ENCODE measurements at regions not wholly inside any gene's neighbourhood (a gene's known extent, or its start where the extent isn't known, plus 50 kb on each side); places are given as distances from the start of the nearest gene placed in this dataset.

DNA sequence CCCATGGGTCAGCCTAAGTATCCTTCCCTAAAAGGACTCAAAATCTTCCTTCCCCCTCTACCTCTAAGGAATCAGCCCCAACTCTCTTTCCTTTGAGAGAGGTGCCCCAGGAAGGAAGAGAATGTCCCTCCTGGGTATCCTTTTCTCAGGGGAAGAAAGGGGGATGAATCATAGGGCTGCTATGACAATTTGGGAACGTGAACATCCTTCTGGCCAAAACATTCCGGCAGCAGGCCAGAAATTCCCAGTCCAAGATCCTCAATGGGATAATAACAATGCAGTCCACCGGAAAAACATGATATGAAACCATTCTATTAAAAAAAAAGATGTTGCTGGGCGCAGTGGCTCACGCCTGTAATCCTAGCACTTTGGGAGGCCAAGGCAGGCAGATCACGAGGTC lies 50.8 kb upstream of the CACNA2D3 start:
- H3K36me3 ChIP-seq (replicated peaks) = no peaks in the 10 kb centered on the region
- H3K4me1 ChIP-seq = no peaks in the 10 kb centered on the region; the same call in 1 of the 2 replicates
- in situ Hi-C loops (cut with MboI; ENCODE audit: low sequenced_read_pairs) = no loop called here
- no peak for DNase-seq (ENCODE audit: low spot score in 2 of 2)
- no peak overlapping the region for H3K4me3 ChIP-seq
- no peaks in the 10 kb centered on the region for H3K27me3 ChIP-seq (ENCODE audit: low read depth)
- H3K9me3 ChIP-seq = peaks cover 6% of the 10 kb centered on the region; the same call in 1 of the 2 replicates

DNA sequence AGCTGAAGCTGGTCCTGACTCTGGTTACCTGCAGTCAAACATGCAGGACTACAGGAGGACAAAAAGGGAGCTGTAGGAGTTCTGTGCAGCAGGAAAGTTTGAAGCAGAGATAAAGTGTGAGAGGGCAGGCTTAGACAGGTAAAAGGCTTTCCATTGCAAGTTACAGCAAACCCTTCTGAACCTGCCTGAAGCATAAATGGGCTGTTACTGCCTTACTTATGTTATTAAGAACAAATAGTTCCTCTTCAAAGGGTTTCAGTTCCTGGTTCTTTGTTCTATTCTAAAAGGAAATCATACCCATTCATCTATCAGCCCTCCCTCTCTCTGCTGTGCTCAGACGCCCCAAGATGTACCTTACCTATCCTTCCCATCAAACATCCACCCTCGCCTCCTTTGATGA lies 52.4 kb upstream of the CACNA2D3 start:
- DNase-seq (ENCODE audit: low spot score in 2 of 2) = no peak
- H3K4me1 ChIP-seq = no peaks in the 10 kb centered on the region
- in situ Hi-C loops (cut with MboI; ENCODE audit: low sequenced_read_pairs) = no loop called here
- no peak overlapping the region for H3K4me3 ChIP-seq
- H3K27me3 ChIP-seq (ENCODE audit: low read depth) = no peaks in the 10 kb centered on the region
- H3K36me3 ChIP-seq (replicated peaks) = no peaks in the 10 kb centered on the region
- H3K9me3 ChIP-seq = peaks cover 6% of the 10 kb centered on the region; the same call in 1 of the 2 replicates

DNA sequence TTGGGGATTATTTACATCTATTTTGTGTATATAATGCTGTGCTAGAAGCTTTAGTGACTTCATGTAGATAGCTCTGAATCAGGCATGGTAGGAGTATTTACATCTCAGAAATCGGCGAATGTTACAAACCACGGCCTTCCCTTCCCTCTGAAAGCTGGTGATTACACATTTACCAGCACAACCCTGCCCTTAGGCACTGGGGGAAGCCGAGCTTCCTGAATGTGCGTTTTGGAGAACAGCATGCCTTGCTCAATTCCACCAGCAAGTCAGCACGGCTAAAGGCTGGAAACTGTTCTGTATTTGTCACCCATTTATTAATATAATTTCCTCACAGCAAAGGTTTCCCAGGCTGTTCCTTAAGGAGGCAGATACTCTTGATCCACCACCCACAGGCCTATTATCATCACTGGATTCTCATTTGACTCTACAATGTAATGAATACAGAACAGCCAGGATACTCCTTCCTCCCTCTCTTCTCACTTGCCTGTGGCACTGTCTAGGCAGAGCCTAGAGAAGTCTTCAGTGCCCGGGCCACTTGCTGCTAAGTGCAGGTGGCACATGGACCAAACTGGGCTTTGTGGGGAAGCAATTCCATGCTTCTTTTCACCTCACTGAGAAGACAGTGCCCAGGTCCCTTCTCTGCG lies 55.2 kb upstream of the CACNA2D3 start:
- no peaks in the 10 kb centered on the region for H3K4me1 ChIP-seq
- no peaks in the 10 kb centered on the region for H3K36me3 ChIP-seq (replicated peaks)
- in situ Hi-C loops (cut with MboI; ENCODE audit: low sequenced_read_pairs) = no loop called here
- H3K27me3 ChIP-seq (ENCODE audit: low read depth) = no peaks in the 10 kb centered on the region
- H3K4me3 ChIP-seq = no peak overlapping the region
- peaks cover 6% of the 10 kb centered on the region; the same call in 1 of the 2 replicates for H3K9me3 ChIP-seq
- no peak for DNase-seq (ENCODE audit: low spot score in 2 of 2)

DNA sequence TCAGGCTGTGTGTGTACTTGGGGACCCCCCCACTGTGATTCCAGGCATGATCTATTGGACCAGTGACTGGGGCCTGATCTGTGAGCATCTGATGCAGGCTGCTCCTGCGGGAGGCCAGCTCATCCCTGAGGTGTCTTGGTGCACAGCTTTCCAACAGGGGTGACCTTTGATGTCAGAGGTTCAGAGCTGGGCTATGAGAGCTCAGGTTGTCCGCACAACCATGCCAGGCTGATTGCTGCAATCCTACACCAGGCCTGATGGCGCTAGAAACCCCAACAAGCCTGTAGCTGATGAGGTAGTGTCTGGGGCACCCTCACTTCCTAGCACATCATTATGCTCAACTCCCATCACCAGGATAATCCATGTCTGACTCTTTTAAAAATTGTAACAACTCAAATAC lies 56.1 kb upstream of the CACNA2D3 start:
- Histone ChIP-seq H3K9me3 (peaks cover 6% of the 10 kb centered on the region; the same call in 1 of the 2 replicates), H3K27me3 (ENCODE audit: low read depth) (no peaks in the 10 kb centered on the region), H3K4me3 (no peak overlapping the region), H3K36me3 (replicated peaks) (no peaks in the 10 kb centered on the region), H3K4me1 (no peaks in the 10 kb centered on the region)
- in situ Hi-C loops (cut with MboI; ENCODE audit: low sequenced_read_pairs) = no loop called here
- no peak for DNase-seq (ENCODE audit: low spot score in 2 of 2)

DNA sequence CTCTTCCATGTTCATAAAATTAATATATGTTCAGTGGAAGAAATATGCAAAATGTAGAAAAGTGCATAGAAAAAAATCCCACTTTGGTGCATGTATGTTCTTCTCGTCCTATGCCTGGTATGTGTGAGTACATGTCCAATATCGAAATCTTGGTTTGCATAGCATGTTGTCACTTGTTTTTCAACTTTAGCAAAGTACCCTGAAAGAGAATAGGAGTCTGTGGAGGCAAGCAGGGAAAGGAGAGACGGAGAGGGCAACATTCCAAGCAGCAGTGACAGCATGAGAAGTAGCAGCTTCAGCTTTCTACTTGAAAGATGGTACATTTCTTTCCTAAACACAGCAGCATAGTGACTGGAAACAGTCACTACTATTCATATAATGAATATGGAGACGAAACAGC lies 56.8 kb upstream of the CACNA2D3 start:
- H3K36me3 ChIP-seq (replicated peaks) = no peaks in the 10 kb centered on the region
- DNase-seq (ENCODE audit: low spot score in 2 of 2) = no peak
- H3K4me1 ChIP-seq = no peaks in the 10 kb centered on the region
- no peaks in the 10 kb centered on the region for H3K27me3 ChIP-seq (ENCODE audit: low read depth)
- H3K4me3 ChIP-seq = no peak overlapping the region
- peaks cover 6% of the 10 kb centered on the region; the same call in 1 of the 2 replicates for H3K9me3 ChIP-seq
- in situ Hi-C loops (cut with MboI; ENCODE audit: low sequenced_read_pairs) = no loop called here

DNA sequence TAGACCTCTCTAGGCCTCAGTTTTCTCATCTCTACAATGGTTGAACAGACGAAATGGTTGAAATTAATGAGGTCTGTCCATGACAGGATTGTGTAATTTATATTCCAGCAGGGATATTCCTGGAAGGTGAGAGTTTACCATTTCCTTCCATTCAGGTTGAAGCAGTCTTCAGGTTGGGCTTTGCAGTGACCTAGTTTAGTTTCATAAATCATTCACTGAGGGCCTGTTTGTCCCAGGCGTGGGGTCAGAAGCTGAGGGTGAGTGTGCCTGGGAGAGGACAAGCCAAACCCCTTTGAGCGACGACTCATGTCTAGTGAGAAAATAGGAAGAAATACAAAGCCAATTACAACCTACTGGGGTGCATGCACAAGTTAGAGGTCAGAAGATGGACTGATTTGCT lies 57.2 kb upstream of the CACNA2D3 start:
- no peak for DNase-seq (ENCODE audit: low spot score in 2 of 2)
- H3K27me3 ChIP-seq (ENCODE audit: low read depth) = no peaks in the 10 kb centered on the region
- no peak overlapping the region for H3K4me3 ChIP-seq
- H3K4me1 ChIP-seq = no peaks in the 10 kb centered on the region
- no peaks in the 10 kb centered on the region for H3K36me3 ChIP-seq (replicated peaks)
- in situ Hi-C loops (cut with MboI; ENCODE audit: low sequenced_read_pairs) = no loop called here
- H3K9me3 ChIP-seq = peaks cover 2% of the 10 kb centered on the region; the same call in 1 of the 2 replicates

DNA sequence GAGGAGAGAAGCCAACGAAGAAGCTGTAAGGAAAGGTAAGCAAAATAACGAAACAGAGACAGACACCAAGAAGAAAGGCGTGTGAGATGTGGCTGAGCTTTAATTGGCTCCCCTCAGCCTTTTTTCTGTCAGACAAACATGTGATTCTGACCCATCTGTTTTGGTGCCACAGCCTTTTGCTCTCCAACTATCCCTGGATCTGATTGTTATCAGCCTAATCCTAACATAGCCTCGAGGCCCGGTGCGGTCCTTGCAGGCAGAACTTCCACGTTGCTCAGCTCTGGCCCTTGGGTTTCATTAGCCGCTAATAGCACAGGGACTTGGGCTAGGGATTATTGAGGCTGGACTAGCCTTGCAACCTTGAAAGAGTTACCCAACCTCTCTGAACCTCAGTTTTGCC lies 57.9 kb upstream of the CACNA2D3 start:
- no peaks in the 10 kb centered on the region for H3K9me3 ChIP-seq
- H3K4me3 ChIP-seq = no peak overlapping the region
- DNase-seq (ENCODE audit: low spot score in 2 of 2) = no peak
- no peaks in the 10 kb centered on the region for H3K36me3 ChIP-seq (replicated peaks)
- H3K27me3 ChIP-seq (ENCODE audit: low read depth) = no peaks in the 10 kb centered on the region
- in situ Hi-C loops (cut with MboI; ENCODE audit: low sequenced_read_pairs) = no loop called here
- H3K4me1 ChIP-seq = no peaks in the 10 kb centered on the region

DNA sequence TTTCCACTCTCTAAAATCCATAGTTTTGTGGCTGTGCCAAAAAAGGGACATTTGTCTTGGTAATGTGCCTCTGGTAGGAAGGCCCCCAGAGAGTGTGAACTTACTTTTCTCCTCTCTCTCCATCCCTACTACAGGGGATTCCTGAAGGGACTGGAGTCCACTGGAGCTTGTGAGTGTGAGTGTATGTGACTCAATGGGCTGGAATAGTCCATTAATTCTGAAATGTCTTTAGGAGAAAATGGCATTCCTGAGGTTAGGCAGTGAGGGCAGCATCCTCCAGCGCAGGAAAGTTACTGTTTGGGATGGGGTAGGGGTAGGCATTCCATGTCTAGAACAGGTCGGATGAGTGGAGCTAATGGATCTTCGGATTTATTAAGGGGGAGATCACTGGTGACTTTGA lies 59.8 kb upstream of the CACNA2D3 start:
- Histone ChIP-seq H3K4me3 (no peak overlapping the region), H3K4me1 (no peaks in the 10 kb centered on the region), H3K36me3 (replicated peaks) (no peaks in the 10 kb centered on the region), H3K27me3 (ENCODE audit: low read depth) (no peaks in the 10 kb centered on the region), H3K9me3 (no peaks in the 10 kb centered on the region)
- in situ Hi-C loops (cut with MboI; ENCODE audit: low sequenced_read_pairs) = no loop called here
- DNase-seq (ENCODE audit: low spot score in 2 of 2) = no peak

DNA sequence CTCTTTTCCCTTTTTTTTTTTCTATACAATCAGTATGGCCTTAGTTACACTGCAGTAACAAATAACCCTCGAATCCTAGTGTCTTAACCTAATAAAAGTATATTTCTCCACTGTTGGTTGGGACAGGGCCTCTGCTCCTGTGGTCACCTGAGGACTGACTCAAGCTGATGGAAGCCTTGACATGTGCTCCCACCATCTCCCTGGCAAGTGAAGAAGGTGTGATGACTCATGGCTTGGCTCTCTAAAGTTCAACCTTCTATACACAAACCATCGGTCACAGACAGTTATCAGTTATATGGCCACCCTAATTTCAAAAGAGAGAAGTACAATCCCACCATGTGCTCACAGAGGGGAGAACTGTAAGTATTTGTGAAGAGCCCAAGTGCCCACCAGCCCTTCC lies 65.8 kb upstream of the CACNA2D3 start:
- Histone ChIP-seq H3K36me3 (replicated peaks) (no peaks in the 10 kb centered on the region), H3K27me3 (ENCODE audit: low read depth) (no peaks in the 10 kb centered on the region), H3K4me3 (no peak overlapping the region), H3K4me1 (peaks cover 5% of the 10 kb centered on the region; the same call in 1 of the 2 replicates), H3K9me3 (no peaks in the 10 kb centered on the region)
- in situ Hi-C loops (cut with MboI; ENCODE audit: low sequenced_read_pairs) = no loop called here
- DNase-seq (ENCODE audit: low spot score in 2 of 2) = no peak

DNA sequence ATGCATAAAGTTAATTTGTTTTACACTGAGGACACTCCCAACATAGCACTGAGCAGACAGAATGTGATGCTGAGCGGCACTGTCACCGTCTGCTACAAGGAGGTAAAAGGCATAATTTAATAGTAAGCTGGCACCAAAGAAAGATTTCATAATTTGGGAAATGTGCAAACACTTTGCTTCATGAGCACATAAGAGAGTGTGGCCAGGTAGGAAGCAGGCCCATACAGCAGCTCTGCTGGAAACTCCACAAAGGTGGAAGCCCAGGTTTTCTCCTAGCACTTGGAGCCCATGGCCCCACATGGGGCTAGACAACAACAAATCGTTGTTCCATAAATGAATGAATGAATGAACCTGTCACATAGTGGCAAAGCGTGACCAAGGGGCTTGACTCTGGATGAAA lies 68.5 kb upstream of the CACNA2D3 start:
- Histone ChIP-seq H3K27me3 (ENCODE audit: low read depth) (no peaks in the 10 kb centered on the region), H3K4me3 (no peak overlapping the region), H3K36me3 (replicated peaks) (no peaks in the 10 kb centered on the region), H3K9me3 (no peaks in the 10 kb centered on the region), H3K4me1 (peaks cover 5% of the 10 kb centered on the region; the same call in 1 of the 2 replicates)
- in situ Hi-C loops (cut with MboI; ENCODE audit: low sequenced_read_pairs) = no loop called here
- DNase-seq (ENCODE audit: low spot score in 2 of 2) = no peak

DNA sequence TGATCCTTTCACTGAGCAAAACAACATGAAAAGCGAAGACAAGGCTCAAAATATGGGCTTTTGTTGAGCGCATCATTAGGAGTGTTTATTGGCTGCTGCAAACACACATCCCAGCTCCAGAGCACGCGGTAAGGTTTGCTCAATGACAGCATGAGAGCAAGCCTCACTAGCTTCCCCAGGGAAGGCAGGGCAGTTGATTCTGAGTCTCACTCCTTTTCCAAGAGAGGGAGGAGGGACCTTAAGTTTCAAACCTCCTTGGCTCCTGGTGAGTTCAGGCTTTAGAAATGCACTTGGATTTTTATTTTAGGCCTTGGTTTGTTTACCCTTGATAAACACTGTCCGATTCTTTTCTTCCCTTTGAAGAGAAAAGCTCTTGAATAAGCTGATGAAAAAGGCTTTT lies 69.1 kb upstream of the CACNA2D3 start:
- Histone ChIP-seq H3K4me1 (peaks cover 5% of the 10 kb centered on the region; the same call in 1 of the 2 replicates), H3K27me3 (ENCODE audit: low read depth) (no peaks in the 10 kb centered on the region), H3K4me3 (no peak overlapping the region), H3K36me3 (replicated peaks) (no peaks in the 10 kb centered on the region), H3K9me3 (no peaks in the 10 kb centered on the region)
- in situ Hi-C loops (cut with MboI; ENCODE audit: low sequenced_read_pairs) = no loop called here
- peak in 1 of 2 experiments; percentile 17 for DNase-seq (ENCODE audit: low spot score in 2 of 2)

DNA sequence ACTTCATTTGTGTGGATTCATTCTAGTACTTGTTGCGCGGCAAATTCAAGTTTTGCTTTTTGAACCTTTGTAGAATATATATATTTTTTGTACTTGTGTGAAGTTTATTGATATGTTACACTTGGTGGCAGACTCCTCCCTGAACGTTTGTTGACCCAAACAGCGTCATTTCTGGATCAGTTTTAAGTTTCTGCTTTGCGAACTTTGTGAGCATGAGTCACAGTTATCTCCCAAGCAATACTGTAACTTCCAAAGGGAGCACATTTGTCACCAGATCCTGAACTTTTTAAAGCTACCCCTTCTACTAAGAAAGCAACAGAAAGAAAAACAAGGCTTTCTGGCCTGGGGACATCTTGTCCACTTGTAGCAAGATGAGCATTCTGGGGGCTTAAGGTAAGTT lies 74.8 kb upstream of the CACNA2D3 start:
- no peaks in the 10 kb centered on the region for H3K9me3 ChIP-seq
- no peak for DNase-seq (ENCODE audit: low spot score in 2 of 2)
- no peak overlapping the region for H3K4me3 ChIP-seq
- H3K4me1 ChIP-seq = no peaks in the 10 kb centered on the region
- in situ Hi-C loops (cut with MboI; ENCODE audit: low sequenced_read_pairs) = no loop called here
- H3K36me3 ChIP-seq (replicated peaks) = no peaks in the 10 kb centered on the region
- no peaks in the 10 kb centered on the region for H3K27me3 ChIP-seq (ENCODE audit: low read depth)

DNA sequence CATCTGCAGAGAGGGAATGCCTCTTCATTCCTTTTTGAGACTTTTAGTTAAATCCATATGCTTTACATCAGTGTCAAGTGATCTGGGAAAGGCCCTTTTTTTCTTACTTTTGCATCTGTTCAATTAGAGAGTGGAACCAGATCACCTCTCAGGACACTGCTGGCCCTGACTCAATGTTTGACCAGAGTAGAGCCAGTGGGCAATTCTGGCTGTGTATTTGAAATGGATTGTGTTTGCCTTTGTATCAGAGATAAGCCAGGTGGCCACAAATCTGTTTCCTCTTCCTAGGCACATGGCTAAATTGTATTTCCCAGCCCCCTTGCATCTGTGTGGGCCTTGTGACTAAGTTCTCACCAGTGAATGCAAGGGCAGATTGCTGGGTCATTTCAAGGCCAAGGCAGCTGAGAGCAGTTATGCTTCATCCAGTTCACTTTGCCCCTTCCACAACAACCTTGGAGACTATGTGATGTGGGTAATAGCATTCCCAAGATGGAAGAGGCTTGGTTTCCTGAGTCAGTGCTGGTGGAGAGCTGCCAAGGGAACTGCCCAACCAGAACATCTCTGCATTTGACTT lies 75.6 kb upstream of the CACNA2D3 start:
- no peak for DNase-seq (ENCODE audit: low spot score in 2 of 2)
- Histone ChIP-seq H3K36me3 (replicated peaks) (no peaks in the 10 kb centered on the region), H3K9me3 (no peaks in the 10 kb centered on the region), H3K4me3 (no peak overlapping the region), H3K27me3 (ENCODE audit: low read depth) (no peaks in the 10 kb centered on the region), H3K4me1 (no peaks in the 10 kb centered on the region)
- in situ Hi-C loops (cut with MboI; ENCODE audit: low sequenced_read_pairs) = no loop called here

DNA sequence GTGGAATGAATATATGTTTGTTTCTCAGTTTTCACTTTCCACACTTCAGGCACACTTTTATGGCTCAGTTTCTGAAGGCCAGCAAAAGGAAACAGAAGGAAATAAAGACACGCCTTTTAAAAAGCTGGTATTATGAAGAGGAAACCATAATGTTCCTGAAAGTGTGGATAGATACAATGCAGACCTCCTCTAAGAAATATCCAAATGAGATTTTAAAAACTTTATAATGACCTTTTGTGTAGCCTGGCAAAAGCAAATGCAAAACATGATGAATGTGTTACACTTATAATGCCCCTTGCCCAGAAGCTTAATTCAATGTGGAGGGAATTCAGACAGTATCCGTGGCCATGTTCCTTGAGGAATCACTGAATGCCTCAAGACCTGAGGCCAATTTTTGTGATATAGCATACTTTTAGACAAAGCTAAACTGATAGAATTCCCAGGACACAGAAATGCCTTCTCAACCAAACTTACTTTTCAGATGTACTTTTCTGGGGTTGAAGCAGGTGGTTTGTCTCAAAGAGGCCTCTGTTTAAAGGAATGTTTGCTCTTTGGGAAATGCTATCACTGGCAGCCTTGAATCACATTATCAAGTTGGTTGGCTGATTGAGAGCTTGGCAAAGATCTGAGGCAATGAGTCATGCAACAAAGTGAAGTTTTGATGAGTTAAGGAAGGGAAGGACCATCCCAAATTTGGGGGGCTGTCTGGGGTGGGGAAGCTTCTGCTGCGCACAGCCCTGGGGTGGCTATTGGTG lies 77.1 kb upstream of the CACNA2D3 start:
- H3K4me1 ChIP-seq = no peaks in the 10 kb centered on the region
- no peak overlapping the region for H3K4me3 ChIP-seq
- no peak for DNase-seq (ENCODE audit: low spot score in 2 of 2)
- H3K27me3 ChIP-seq (ENCODE audit: low read depth) = no peaks in the 10 kb centered on the region
- H3K36me3 ChIP-seq (replicated peaks) = no peaks in the 10 kb centered on the region
- no peaks in the 10 kb centered on the region for H3K9me3 ChIP-seq
- in situ Hi-C loops (cut with MboI; ENCODE audit: low sequenced_read_pairs) = no loop called here

Measured in HAP-1 (cell line).